Parathyroid adenoma (tissue), 2 donors: ENCODE measurements at regions not wholly inside any gene's neighbourhood (a gene's known extent, or its start where the extent isn't known, plus 50 kb on each side); places are given as distances from the start of the nearest gene placed in this dataset.

Experiments
- H2AFZ ChIP-seq: fragments of 300-600 bp; sonication (generic); one replicate; pipeline ENCODE4 v1.7.0; 2017; ENCODE audit warnings: antibody characterized with exemption, mild to moderate bottlenecking
- H3K27ac ChIP-seq: fragments of 300-600 bp; sonication (generic); one replicate; pipeline ENCODE4 v1.7.0; 2017
- H3K27me3 ChIP-seq: fragments of 300-600 bp; sonication (generic); one replicate; pipeline ENCODE4 v1.7.0; 2017; ENCODE audit warnings: low read length; ENCODE audit not compliant: control insufficient read depth, insufficient read depth
- H3K36me3 ChIP-seq: fragments of 300-600 bp; sonication (generic); one replicate; pipeline ENCODE4 v1.7.0; 2017; ENCODE audit warnings: low read length; ENCODE audit not compliant: control insufficient read depth, insufficient read depth
- H3K4me1 ChIP-seq: fragments of 300-600 bp; sonication (generic); one replicate; pipeline ENCODE4 v1.7.0; 2017; ENCODE audit warnings: control low read depth
- H3K4me2 ChIP-seq: fragments of 300-600 bp; sonication (generic); one replicate; pipeline ENCODE4 v1.7.0; 2017; ENCODE audit warnings: low read length
- H3K4me3 ChIP-seq: fragments of 300-600 bp; sonication (generic); one replicate; pipeline ENCODE4 v1.7.0; 2017; ENCODE audit warnings: low read depth, low read length
- H3K79me2 ChIP-seq: fragments of 300-600 bp; sonication (generic); one replicate; pipeline ENCODE4 v1.7.0; 2017; ENCODE audit warnings: control low read depth
- H3K9ac ChIP-seq: fragments of 300-600 bp; sonication (generic); one replicate; pipeline ENCODE4 v1.7.0; 2017; ENCODE audit warnings: mild to moderate bottlenecking
- H3K9me3 ChIP-seq: fragments of 300-600 bp; sonication (generic); one replicate; pipeline ENCODE4 v1.7.0; 2017; ENCODE audit warnings: low read length; ENCODE audit not compliant: control insufficient read depth
- TF ChIP-seq, protein P1 (sequence below): fragments of 300-600 bp; sonication (generic); IDR thresholded peaks from one replicate; pipeline ENCODE4 v1.7.0; 2017; ENCODE audit warnings: antibody characterized with exemption, mild to moderate bottlenecking
- donor health status: primary hyperparathyroidism.

DNA sequence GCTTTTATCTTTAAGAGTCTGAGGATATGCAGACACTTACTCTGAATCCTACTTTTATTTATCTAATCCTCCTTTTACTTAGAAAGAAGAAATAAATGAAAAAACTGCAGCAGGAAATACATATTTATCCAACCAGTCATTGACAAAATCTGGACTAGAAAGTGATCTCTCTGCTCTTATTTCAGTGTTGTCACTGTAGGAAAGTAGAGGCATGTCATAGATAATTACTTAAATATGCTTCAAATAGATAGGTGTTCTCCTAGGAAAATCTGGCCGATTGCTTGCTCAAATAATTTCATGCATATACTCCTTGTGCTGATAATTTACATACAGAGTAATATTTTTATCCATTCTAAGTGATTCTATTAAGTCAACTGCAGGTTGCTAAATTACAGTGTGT lies 2001.9 kb upstream of the C9orf72 start:
- no peak overlapping the region for H3K27ac ChIP-seq
- H3K4me3 ChIP-seq = no peak overlapping the region
- H3K4me2 ChIP-seq = no peak overlapping the region
- H3K4me1 ChIP-seq = no peaks in the 10 kb centered on the region
- no peaks in the 10 kb centered on the region for H3K79me2 ChIP-seq
- no peaks in the 10 kb centered on the region for H3K9me3 ChIP-seq
- H3K27me3 ChIP-seq = no peaks in the 10 kb centered on the region
- TF ChIP-seq, protein P1, sequence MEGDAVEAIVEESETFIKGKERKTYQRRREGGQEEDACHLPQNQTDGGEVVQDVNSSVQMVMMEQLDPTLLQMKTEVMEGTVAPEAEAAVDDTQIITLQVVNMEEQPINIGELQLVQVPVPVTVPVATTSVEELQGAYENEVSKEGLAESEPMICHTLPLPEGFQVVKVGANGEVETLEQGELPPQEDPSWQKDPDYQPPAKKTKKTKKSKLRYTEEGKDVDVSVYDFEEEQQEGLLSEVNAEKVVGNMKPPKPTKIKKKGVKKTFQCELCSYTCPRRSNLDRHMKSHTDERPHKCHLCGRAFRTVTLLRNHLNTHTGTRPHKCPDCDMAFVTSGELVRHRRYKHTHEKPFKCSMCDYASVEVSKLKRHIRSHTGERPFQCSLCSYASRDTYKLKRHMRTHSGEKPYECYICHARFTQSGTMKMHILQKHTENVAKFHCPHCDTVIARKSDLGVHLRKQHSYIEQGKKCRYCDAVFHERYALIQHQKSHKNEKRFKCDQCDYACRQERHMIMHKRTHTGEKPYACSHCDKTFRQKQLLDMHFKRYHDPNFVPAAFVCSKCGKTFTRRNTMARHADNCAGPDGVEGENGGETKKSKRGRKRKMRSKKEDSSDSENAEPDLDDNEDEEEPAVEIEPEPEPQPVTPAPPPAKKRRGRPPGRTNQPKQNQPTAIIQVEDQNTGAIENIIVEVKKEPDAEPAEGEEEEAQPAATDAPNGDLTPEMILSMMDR = no peak
- H3K36me3 ChIP-seq = no peaks in the 10 kb centered on the region
- no peak overlapping the region for H3K9ac ChIP-seq
- H2AFZ ChIP-seq = no peak overlapping the region

DNA sequence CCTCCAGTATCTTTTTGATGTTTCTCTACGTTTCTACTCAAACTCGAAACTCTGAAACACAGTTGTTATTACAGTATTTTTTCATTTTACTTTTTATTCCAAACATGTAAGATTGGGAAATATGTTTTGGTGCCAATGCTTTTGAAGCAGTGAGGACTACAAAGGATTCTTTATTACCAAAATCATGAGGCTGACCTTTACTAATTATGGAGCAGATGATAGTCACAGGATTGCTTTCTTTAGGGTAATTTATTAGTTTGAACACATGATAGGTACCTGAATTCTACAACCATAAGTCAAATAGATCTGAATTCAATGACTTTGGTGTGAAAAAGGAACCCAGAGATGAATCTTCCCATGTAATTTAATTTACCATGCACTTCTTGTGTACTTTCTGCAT lies 2015.1 kb upstream of the C9orf72 start:
- no peak overlapping the region for H3K9ac ChIP-seq
- no peaks in the 10 kb centered on the region for H3K27me3 ChIP-seq
- no peak overlapping the region for H3K4me2 ChIP-seq
- no peaks in the 10 kb centered on the region for H3K36me3 ChIP-seq
- no peaks in the 10 kb centered on the region for H3K4me1 ChIP-seq
- TF ChIP-seq, protein P1 = no peak
- no peak overlapping the region for H3K27ac ChIP-seq
- no peak overlapping the region for H3K4me3 ChIP-seq
- H3K9me3 ChIP-seq = no peaks in the 10 kb centered on the region
- H2AFZ ChIP-seq = no peak overlapping the region
- H3K79me2 ChIP-seq = no peaks in the 10 kb centered on the region

DNA sequence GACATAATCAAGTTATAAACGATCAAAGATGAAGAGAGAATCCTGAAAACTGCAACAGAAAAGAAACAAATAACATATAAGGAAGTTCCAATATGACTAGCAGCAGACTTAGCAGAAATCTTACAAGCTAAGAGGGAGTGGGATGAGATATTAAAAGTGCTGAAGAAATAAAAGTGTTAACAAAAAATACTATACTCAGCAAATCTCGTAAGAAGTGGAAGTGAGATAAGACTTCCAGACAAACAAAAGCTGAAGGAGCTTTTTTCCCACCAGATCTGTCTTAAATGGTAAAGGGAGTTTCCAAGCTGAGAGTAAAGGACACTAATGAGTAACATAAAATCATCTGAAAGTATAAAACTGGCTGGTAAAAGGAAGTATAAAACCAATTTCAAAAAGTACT lies 2036.0 kb upstream of the C9orf72 start:
- TF ChIP-seq, protein P1 = no peak
- Histone ChIP-seq H3K4me1 (no peaks in the 10 kb centered on the region), H3K9me3 (no peaks in the 10 kb centered on the region), H3K4me2 (no peak overlapping the region), H3K79me2 (no peaks in the 10 kb centered on the region), H2AFZ (no peak overlapping the region), H3K36me3 (no peaks in the 10 kb centered on the region), H3K27me3 (no peaks in the 10 kb centered on the region), H3K4me3 (no peak overlapping the region), H3K9ac (no peak overlapping the region), H3K27ac (no peak overlapping the region)

DNA sequence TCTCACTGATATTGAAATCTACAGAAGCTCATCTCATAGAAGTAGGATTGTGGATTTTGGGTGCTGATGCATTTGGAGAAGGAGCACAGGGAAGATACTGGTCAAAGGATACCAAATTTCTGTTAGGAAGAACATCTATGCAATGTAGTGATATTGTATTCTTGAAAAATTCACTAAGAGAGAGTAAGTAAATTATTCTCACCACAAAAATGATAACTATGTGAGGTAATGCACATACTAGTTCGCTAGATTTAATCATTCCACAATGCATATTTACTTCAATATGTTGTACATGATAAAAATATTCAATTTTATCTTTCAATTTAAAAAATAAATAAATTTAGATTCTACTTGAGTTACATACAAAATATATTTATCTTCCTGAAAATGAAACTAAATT lies 2040.5 kb upstream of the C9orf72 start:
- no peak overlapping the region for H3K27ac ChIP-seq
- no peak overlapping the region for H3K4me2 ChIP-seq
- no peaks in the 10 kb centered on the region for H3K79me2 ChIP-seq
- H3K4me3 ChIP-seq = no peak overlapping the region
- H3K4me1 ChIP-seq = no peaks in the 10 kb centered on the region
- no peak overlapping the region for H2AFZ ChIP-seq
- no peaks in the 10 kb centered on the region for H3K9me3 ChIP-seq
- TF ChIP-seq, protein P1 = no peak
- no peak overlapping the region for H3K9ac ChIP-seq
- no peaks in the 10 kb centered on the region for H3K27me3 ChIP-seq
- H3K36me3 ChIP-seq = no peaks in the 10 kb centered on the region

DNA sequence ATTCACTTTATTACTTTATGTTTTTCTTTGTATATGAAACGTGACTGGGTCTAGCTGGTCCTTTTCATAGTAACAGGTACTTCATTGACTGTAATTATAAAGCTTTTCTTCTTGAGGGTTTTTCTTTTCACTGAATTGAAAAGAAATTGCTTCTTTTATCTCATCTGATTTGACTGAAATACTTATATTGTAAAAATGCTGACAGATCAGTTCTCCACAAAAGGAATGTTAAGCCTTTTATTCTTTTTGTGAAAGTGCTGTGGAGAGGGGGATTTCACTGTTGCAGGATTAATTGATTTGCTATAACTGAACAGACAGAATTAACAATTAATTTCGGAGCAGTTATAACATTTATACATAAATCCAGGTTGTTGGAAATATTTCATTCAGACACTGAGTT lies 2043.6 kb upstream of the C9orf72 start:
- H3K9ac ChIP-seq = no peak overlapping the region
- no peaks in the 10 kb centered on the region for H3K79me2 ChIP-seq
- TF ChIP-seq, protein P1 = no peak
- no peak overlapping the region for H3K4me3 ChIP-seq
- no peaks in the 10 kb centered on the region for H3K4me1 ChIP-seq
- H2AFZ ChIP-seq = no peak overlapping the region
- H3K9me3 ChIP-seq = no peaks in the 10 kb centered on the region
- no peaks in the 10 kb centered on the region for H3K27me3 ChIP-seq
- no peak overlapping the region for H3K27ac ChIP-seq
- H3K36me3 ChIP-seq = no peaks in the 10 kb centered on the region
- H3K4me2 ChIP-seq = no peak overlapping the region
